ENCODE measurements at regions not wholly inside any gene's neighbourhood (a gene's known extent, or its start where the extent isn't known, plus 50 kb on each side); places are given as distances from the start of the nearest gene placed in this dataset.

DNA sequence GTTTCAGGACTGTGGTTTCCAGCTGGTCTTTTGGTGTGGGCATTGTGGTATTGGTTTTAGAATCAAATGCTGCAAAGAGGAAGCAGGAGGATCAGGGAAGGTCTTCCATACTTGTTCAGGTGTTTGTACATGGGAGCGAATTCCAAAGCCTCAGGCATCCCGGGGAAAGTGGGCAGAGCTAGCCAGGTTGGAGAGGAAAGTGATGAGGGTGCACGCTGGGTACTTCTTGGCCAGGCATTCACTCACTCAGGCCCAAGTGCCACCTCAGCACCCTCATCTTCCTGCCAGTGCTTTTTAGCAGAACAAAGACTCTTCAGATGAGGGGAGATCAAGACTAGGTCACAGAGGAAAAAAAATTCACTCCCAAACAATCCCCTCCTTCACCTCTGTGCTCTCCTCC, 241.1 kb upstream of the TBX18 start:
- H3K9me1 ChIP-seq (ENCODE audit: insufficient read depth, low read length), result no peaks in the 10 kb centered on the region
- H3K4ac ChIP-seq (ENCODE audit: low read depth, low read length), result no peak overlapping the region
- no peak overlapping the region for H4K8ac ChIP-seq (ENCODE audit: low read depth in 2 of 2, low read length in 2 of 2)
- no peaks in the 10 kb centered on the region for H3K9me3 ChIP-seq (ENCODE audit: control insufficient read depth, insufficient read depth, low read length)
- no peak overlapping the region for H2AFZ ChIP-seq (replicated peaks; ENCODE audit: low read length, poor library complexity)
- H3K4me3 ChIP-seq (ENCODE audit: insufficient read depth, low read depth, low read length), result no peak overlapping the region
- BruUV-seq (replicated peaks), result no TSS peak
- POLR2A ChIA-PET (ENCODE audit: unreplicated experiment), result no interaction called here
- no peak overlapping the region for H2BK5ac ChIP-seq (ENCODE audit: low read depth, low read length, poor library complexity, severe bottlenecking)
- no peaks in the 10 kb centered on the region for H3K27me3 ChIP-seq (ENCODE audit: control insufficient read depth, insufficient read depth, low read length)
- CTCF ChIA-PET, result no interaction called here
- DNase-seq, result no peak
- H3K36me3 ChIP-seq (ENCODE audit: control insufficient read depth, insufficient read depth, low read length), result no peaks in the 10 kb centered on the region
- no peak for TF ChIP-seq CHD1 (IDR thresholded peaks at IDR 0.05; ENCODE audit: low read depth, low read length)
- no peak for TF ChIP-seq RCOR1 (IDR thresholded peaks at IDR 0.05; ENCODE audit: insufficient replicate concordance, low read length)
- no peak for TF ChIP-seq NFE2L2 (IDR thresholded peaks at IDR 0.05; ENCODE audit: low read depth, low read length)
- TF ChIP-seq, protein P1, sequence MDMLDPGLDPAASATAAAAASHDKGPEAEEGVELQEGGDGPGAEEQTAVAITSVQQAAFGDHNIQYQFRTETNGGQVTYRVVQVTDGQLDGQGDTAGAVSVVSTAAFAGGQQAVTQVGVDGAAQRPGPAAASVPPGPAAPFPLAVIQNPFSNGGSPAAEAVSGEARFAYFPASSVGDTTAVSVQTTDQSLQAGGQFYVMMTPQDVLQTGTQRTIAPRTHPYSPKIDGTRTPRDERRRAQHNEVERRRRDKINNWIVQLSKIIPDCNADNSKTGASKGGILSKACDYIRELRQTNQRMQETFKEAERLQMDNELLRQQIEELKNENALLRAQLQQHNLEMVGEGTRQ (IDR thresholded peaks at IDR 0.05; ENCODE audit: low read depth, low read length), result no peak
- TF ChIP-seq, protein P2, sequence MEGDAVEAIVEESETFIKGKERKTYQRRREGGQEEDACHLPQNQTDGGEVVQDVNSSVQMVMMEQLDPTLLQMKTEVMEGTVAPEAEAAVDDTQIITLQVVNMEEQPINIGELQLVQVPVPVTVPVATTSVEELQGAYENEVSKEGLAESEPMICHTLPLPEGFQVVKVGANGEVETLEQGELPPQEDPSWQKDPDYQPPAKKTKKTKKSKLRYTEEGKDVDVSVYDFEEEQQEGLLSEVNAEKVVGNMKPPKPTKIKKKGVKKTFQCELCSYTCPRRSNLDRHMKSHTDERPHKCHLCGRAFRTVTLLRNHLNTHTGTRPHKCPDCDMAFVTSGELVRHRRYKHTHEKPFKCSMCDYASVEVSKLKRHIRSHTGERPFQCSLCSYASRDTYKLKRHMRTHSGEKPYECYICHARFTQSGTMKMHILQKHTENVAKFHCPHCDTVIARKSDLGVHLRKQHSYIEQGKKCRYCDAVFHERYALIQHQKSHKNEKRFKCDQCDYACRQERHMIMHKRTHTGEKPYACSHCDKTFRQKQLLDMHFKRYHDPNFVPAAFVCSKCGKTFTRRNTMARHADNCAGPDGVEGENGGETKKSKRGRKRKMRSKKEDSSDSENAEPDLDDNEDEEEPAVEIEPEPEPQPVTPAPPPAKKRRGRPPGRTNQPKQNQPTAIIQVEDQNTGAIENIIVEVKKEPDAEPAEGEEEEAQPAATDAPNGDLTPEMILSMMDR (conservative IDR thresholded peaks at IDR 0.05; ENCODE audit: low read depth, low read length), result no peak
- no peak for TF ChIP-seq MXI1 (IDR thresholded peaks at IDR 0.05; ENCODE audit: borderline replicate concordance, low read depth, low read length)
- TF ChIP-seq MAFK (IDR thresholded peaks at IDR 0.05; ENCODE audit: low read depth, low read length), result no peak
- TF ChIP-seq CEBPB (IDR thresholded peaks at IDR 0.05; ENCODE audit: low read depth, low read length), result no peak
- TF ChIP-seq RAD21 (IDR thresholded peaks at IDR 0.05; ENCODE audit: low read length), result no peak
- TF ChIP-seq FOS (IDR thresholded peaks at IDR 0.05; ENCODE audit: low read depth, low read length), result no peak
- TF ChIP-seq MAZ (IDR thresholded peaks at IDR 0.05; ENCODE audit: borderline replicate concordance, low read depth, low read length), result no peak
- no peak for TF ChIP-seq BHLHE40 (IDR thresholded peaks at IDR 0.05; ENCODE audit: low read depth, low read length)
- TF ChIP-seq RFX5 (IDR thresholded peaks at IDR 0.05; ENCODE audit: low read depth, low read length), result no peak
- no peak for TF ChIP-seq POLR2A (IDR thresholded peaks at IDR 0.05; ENCODE audit: low read depth, low read length)
- TF ChIP-seq SMC3 (IDR thresholded peaks at IDR 0.05; ENCODE audit: low read depth, low read length), result no peak
- TF ChIP-seq, protein P3, sequence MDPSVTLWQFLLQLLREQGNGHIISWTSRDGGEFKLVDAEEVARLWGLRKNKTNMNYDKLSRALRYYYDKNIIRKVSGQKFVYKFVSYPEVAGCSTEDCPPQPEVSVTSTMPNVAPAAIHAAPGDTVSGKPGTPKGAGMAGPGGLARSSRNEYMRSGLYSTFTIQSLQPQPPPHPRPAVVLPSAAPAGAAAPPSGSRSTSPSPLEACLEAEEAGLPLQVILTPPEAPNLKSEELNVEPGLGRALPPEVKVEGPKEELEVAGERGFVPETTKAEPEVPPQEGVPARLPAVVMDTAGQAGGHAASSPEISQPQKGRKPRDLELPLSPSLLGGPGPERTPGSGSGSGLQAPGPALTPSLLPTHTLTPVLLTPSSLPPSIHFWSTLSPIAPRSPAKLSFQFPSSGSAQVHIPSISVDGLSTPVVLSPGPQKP (IDR thresholded peaks at IDR 0.05; ENCODE audit: borderline replicate concordance, low read depth, low read length), result no peak
- H2BK120ac ChIP-seq (ENCODE audit: low read depth, low read length), result no peak overlapping the region
- no peak overlapping the region for H3K14ac ChIP-seq (replicated peaks; ENCODE audit: low read depth, low read length)
- no peak overlapping the region for H2AK5ac ChIP-seq (ENCODE audit: low read depth, low read length)
- no peak for ATAC-seq (ENCODE audit: low read depth)
- in situ Hi-C loops (cut with MboI; ENCODE audit: low sequenced_read_pairs) (no loop called here), dilution Hi-C loops (cut with HindIII; ENCODE audit: low sequenced_read_pairs, unreplicated experiment) (no loop called here), intact Hi-C loops (cut with micrococcal nuclease) (no loop called here)
- H4K91ac ChIP-seq (ENCODE audit: insufficient read depth, low read depth, low read length), result no peak overlapping the region
- H2AK9ac ChIP-seq (replicated peaks; ENCODE audit: low read depth, low read length, poor library complexity), result no peak overlapping the region
- no peak overlapping the region for H3K23ac ChIP-seq (ENCODE audit: low read depth, low read length)
- no CpG with 5 or more reads among the region's 3 CpGs for WGBS, 2 experiments (ENCODE audit: extremely low coverage in 2 of 2, insufficient read length in 1 of 2)
- H4K5ac ChIP-seq (ENCODE audit: low read depth, low read length), result no peak overlapping the region
- no peak overlapping the region for H2BK20ac ChIP-seq (ENCODE audit: low read depth, low read length)
- H3K56ac ChIP-seq (ENCODE audit: extremely low read depth, insufficient read depth, low read length), result no peak overlapping the region
- no peak overlapping the region for H3K4me2 ChIP-seq (ENCODE audit: low read depth, low read length)
- H3K4me1 ChIP-seq (ENCODE audit: control insufficient read depth, insufficient read depth, low read length), result no peaks in the 10 kb centered on the region
- no peak overlapping the region for H3K9ac ChIP-seq (ENCODE audit: low read depth, low read length)
- H4K20me1 ChIP-seq (ENCODE audit: insufficient read depth, low read length), result no peaks in the 10 kb centered on the region
- H2BK15ac ChIP-seq (ENCODE audit: low read depth, low read length), result no peak overlapping the region
- no peaks in the 10 kb centered on the region for H3K79me1 ChIP-seq (ENCODE audit: low read depth in 1 of 2, low read length in 2 of 2)
- H3K27ac ChIP-seq (ENCODE audit: insufficient read depth, low read length), result no peak overlapping the region
- H3K18ac ChIP-seq (ENCODE audit: low read depth, low read length), result no peak overlapping the region

Measured in IMR-90 (cell line).